NCI-H1694 (cell line): ENCODE measurements at regions not wholly inside any gene's neighbourhood (a gene's known extent, or its start where the extent isn't known, plus 50 kb on each side); places are given as distances from the start of the nearest gene placed in this dataset.

Experiments used
- DNase-seq: peaks from one replicate; lab custom pipeline; 2025; lab: John Stamatoyannopoulos, UW

GRCh38 chr4:126431049-126431448 is 1116.3 kb downstream of the FAT4 start:
- no peak for DNase-seq

- DNase-seq, result no peak
These were observed 1120.7 kb downstream of the FAT4 start for GRCh38 chr4:126435491-126435890.

GRCh38 chr4:126440297-126440696 is 1125.5 kb downstream of the FAT4 start:
- DNase-seq, result no peak

- DNase-seq, result no peak
These were observed 1126.6 kb downstream of the FAT4 start for GRCh38 chr4:126441173-126442035.

DNA sequence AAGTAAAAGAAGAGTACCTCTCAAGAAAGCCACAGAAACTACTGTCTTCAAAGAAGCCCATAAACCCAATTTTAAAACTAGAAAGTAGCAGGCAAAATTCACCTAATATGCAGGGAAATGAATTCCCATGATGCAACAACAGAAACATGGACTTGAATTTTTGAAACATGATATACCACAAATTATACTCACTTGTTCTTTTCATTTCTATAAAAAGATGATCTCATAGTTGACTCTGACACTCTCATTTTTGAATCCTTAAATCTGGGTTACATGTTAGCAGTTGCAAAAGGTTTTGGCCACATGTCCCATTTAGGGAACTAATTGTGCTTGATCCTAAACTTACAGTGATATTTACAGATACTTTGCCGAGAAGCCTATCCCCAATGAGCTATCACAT is 1130.8 kb downstream of the FAT4 start:
- DNase-seq, result no peak

DNA sequence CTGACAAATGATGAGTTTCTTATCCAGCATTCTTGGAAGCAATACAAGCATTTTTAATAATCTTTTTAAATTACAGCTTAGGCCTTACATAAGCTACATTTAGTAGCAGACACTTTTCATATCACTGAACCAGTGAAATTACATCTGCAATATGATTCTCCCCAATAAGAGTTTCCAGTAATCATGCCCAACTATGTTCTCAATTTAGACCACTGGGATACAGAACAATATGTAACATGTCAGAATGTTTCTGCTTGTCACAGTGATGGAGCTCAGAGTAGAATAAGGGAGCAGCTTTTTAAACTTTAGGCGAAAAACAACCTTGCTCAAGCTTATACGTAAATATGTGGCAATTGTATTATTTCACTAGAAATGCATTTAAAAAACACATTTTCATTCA is 1132.2 kb downstream of the FAT4 start:
- DNase-seq, result no peak

DNA sequence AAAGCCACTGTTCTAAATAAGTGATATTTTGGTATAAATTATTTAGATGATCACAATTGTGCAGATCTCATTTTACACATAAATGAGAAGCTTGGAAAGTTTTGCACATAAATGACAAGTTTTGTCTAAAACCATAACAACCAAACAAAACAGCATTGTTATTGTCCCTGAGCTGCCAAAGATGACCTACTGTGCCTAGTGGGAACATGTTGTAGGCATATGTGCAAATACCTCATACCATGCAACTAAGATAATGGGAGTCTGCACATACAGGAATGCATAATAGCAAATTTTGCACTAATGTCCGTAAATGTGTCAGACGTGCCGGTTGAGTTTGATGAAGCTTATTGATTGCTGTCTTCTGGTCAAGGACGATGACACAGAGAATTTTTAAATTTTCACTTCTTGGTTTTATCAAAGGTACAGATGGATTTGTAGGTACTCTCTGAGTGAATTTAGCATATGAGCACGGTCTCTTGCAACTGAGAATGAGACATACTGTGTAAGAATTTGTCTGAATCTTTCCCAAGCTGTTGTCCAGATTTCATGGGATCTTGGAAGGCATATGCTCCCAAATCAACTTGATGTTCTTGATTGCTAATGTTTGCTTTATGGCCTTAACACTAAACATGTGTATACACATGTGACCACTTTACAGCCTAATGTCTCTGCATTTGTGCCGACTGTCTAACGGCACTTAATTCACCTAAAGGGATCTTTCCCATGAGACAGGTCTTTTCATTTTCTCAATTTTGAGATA is 1133.5 kb downstream of the FAT4 start:
- DNase-seq, result no peak

DNA sequence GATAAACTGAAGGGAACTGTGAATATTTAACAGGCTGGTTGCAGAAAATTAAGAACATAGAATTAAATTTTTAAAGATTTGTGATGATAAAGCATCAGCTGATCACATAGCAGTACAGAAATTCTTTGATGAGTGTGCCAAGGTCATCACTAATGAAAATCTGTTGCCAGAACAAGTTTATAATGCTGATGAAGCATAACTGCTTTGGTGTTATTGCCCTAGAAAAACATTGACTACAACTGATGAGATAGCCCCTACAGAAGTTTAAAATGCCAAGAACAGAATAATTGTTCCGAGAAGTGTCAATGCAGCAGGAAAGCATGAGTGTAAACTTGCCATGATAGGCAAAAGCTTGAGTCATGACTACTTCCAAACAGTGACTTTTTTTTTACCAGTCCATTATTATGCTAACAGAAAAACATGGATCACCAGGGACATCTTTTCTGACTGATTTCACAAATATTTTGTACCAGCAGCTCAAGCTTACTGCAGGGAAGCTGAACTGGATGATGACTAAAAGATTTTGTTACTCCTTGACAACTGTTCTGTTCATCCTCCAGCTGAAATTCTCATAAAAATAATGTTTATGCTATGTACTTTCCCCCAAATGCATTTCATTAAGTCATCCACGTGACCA is 1136.6 kb downstream of the FAT4 start:
- DNase-seq, result no peak

DNA sequence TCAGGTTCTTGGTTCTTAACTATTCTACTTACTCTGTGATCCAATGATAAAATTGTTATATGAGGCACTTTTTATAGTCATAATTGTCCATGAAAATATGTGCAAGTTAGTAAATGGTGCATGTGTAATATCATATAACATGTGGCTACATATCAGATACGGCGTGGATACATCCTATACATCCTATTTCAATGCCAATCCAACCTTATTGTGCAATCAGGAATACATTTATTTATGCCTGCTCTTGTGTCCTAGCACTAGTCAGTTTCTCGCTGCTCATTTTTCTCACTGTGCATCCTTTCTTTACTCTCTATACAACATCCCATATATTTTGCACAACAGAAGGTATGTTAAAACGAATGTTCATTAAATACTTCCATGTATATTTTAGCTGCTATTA is 1141.1 kb downstream of the FAT4 start:
- no peak for DNase-seq

DNA sequence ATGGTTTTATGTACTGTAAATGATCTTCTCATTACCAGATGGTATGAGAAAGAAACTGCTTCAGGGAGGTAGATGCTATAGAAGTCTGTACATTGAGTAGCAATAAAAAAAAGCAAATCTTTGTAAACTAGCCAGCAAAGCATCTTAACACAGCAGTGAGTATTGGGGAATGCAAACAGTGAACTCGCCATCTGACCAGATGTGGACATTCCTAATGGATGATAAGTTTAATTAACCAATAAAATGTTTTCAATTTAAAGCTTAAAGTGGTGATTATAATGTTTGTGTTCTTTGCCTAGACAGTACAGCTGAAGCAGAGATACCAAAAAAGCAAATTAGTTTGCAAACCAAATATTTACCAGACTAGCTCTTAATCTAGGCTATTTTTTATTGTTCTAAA is 1144.2 kb downstream of the FAT4 start:
- no peak for DNase-seq

- DNase-seq, result no peak
These were observed 1150.6 kb downstream of the FAT4 start for GRCh38 chr4:126465341-126465740.

- DNase-seq, result no peak
These were observed 1152.1 kb downstream of the FAT4 start for GRCh38 chr4:126466848-126467247.

DNA sequence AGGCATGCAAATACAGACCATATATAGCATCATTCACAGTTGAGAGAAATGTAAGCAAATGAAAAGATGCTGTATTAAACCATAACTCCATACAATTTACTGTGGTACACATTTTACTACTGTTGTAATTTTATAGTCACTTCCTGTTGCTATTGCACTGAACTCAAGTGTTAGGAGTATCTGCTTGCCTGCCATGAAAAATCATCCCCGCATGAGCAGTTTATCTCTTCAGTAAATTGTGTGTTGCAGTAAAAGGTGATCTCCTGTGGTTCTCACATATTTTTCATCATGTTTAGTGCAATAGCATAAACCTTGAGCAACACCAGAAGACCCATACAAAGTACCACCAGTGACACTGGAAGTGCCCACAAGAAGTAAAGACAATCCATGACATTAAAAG is 1153.4 kb downstream of the FAT4 start:
- DNase-seq, result no peak

DNA sequence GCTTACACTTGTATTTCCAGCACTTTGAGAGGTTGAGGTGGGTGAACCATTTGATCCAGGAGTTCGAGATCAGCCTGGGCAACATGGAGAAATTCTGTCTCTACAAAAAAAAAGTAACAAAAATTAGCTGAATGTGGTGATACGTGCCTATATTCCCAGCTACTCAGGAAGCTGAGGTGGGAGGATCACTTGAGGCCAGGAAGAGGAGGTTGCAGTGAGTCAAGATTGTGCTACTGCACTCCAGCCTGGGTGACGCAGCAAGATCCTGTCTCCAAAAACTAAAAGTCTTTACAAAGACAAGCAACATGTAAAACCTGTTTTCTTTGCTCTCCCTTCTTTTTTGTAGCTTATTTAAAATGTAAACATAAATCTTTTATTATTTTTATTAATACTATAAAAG is 1156.1 kb downstream of the FAT4 start:
- no peak for DNase-seq

GRCh38 chr4:126475730-126476129 is 1157.0 kb upstream of the INTU start:
- DNase-seq, result no peak

DNA sequence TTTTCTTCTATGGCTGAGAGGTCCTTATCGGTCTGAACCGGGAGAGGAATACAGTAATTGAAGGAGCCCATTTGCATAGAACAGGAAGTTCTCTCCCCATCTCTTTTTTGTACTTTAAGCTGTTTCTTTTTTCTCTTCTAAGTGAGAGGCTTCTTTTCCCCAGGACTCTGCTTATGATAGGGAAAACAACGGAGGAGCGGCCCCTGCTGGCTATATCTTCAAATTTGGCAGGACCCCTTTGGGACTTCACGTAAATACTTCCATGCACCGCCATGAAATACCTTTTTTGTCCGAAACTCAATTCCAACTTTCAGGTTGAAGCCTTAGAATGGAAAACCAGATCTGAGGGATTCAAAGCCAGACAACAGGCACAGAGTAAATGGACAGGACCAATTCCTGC is 1153.0 kb upstream of the INTU start:
- DNase-seq, result no peak

- DNase-seq, result no peak
These were observed 1150.4 kb upstream of the INTU start for GRCh38 chr4:126482311-126482710.

GRCh38 chr4:126486377-126486776 is 1146.4 kb upstream of the INTU start:
- DNase-seq, result no peak

GRCh38 chr4:126489826-126490463 is 1142.8 kb upstream of the INTU start:
- no peak for DNase-seq

DNA sequence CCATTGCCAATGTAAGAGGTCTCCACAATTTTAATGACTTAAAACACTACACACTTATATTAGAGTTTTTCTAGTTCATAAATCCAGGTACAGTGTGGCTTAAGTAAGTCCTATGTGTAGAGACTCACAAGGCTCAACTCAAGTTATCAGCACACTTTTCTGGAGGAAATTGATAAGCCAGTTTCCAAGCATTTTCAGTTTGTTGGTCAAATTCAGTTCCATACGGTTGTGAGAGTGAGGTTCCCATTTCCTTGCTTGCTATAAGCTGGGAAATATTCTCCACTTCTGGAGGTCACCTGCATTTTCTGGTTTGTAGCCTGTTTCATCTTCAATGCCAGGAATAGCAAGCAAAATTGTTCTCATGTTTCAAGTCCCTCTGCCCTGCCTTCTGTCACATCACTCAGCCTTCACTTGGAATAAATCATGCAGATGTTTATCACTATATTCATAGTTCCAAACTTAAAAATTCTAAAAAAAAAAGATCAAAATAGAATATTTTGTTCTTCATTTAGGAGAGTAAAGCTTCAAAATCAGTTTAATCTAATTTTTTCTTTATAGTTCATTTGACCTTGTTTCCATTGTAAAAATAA is 1137.5 kb upstream of the INTU start:
- no peak for DNase-seq

GRCh38 chr4:126512979-126513378 is 1119.8 kb upstream of the INTU start:
- no peak for DNase-seq

DNA sequence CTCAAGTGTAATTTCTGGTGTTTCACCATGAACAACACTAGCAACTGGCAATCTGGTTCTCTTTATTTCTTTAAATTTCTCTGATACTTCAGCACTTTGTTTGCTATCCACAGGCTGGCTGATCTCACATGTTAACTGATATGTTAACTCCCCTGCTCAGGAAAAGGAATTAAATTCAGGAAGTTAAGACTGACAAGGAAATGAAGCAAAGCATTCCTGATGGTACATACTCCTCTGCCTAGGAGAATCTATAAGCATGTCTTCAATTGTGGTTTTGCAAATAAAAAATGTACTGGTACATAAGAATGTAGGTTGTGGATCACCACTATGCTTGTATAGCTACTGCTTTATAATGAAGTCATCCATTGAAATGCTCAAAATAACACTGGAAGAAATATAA is 1119.2 kb upstream of the INTU start:
- DNase-seq, result no peak
